A673 (cell line): ENCODE measurements at regions not wholly inside any gene's neighbourhood (a gene's known extent, or its start where the extent isn't known, plus 50 kb on each side); places are given as distances from the start of the nearest gene placed in this dataset.

ENCODE experiments used
- CTCF ChIP-seq: fragments of 300-800, 200-600 bp; sonication (generic); conservative IDR thresholded peaks from 2 replicates; pipeline ENCODE4 v1.5.1; 2017; ENCODE audit warnings: low read depth, mild to moderate bottlenecking, antibody characterized with exemption, low read length, moderate library complexity, mixed read lengths
- EZH2 ChIP-seq: fragments of 200-600 bp; sonication (generic); IDR thresholded peaks from 2 replicates; pipeline ENCODE4 v1.6.1; 2017; ENCODE audit warnings: borderline replicate concordance, low read depth, mild to moderate bottlenecking, mixed read lengths, antibody characterized with exemption, low read length; ENCODE audit not compliant: poor library complexity, severe bottlenecking

- no peak for TF ChIP-seq CTCF
- no peak for TF ChIP-seq EZH2
These were observed 200.0 kb downstream of the PIK3C3 start for GRCh38 chr18:42155024-42155423.
